HEK293 (cell line): ENCODE measurements at regions not wholly inside any gene's neighbourhood (a gene's known extent, or its start where the extent isn't known, plus 50 kb on each side); places are given as distances from the start of the nearest gene placed in this dataset.

Source experiments
- AEBP2 ChIP-seq: fragments of 450-650 bp; formaldehyde crosslinking; IDR thresholded peaks from 2 replicates; pipeline ENCODE4 v1.5.1; 2016; ENCODE audit warnings: missing biosample characterization, missing genetic modification characterization, borderline replicate concordance
- KLF16 ChIP-seq: fragments of 450-650 bp; formaldehyde crosslinking; IDR thresholded peaks from 2 replicates; pipeline ENCODE4 v1.5.1; 2017; ENCODE audit warnings: missing biosample characterization, missing genetic modification characterization
- MZF1 ChIP-seq: fragments of 450-650 bp; formaldehyde crosslinking; IDR thresholded peaks from 2 replicates; pipeline ENCODE4 v1.5.1; 2017; ENCODE audit warnings: missing biosample characterization, missing genetic modification characterization, borderline replicate concordance
- REST ChIP-seq: fragments of 450-650 bp; formaldehyde crosslinking; IDR thresholded peaks from 2 replicates; pipeline ENCODE4 v1.5.1; 2016; ENCODE audit warnings: missing biosample characterization, missing genetic modification characterization
- ZBTB21 ChIP-seq: fragments of 450-650 bp; formaldehyde crosslinking; IDR thresholded peaks from 2 replicates; pipeline ENCODE4 v1.5.1; 2017; ENCODE audit warnings: missing biosample characterization, missing genetic modification characterization
- ZBTB8A ChIP-seq: fragments of 450-650 bp; formaldehyde crosslinking; IDR thresholded peaks from 2 replicates; pipeline ENCODE4 v1.5.1; 2016; ENCODE audit warnings: missing biosample characterization, missing genetic modification characterization
- ZNF324 ChIP-seq: fragments of 450-650 bp; formaldehyde crosslinking; IDR thresholded peaks from 2 replicates; pipeline ENCODE4 v1.5.1; 2016; ENCODE audit warnings: missing biosample characterization, missing genetic modification characterization
- ZNF394 ChIP-seq: fragments of 450-650 bp; formaldehyde crosslinking; IDR thresholded peaks from 2 replicates; pipeline ENCODE4 v1.5.1; 2016; ENCODE audit warnings: missing biosample characterization, missing genetic modification characterization, mild to moderate bottlenecking, moderate library complexity, borderline replicate concordance
- ZNF548 ChIP-seq: fragments of 450-650 bp; formaldehyde crosslinking; IDR thresholded peaks from 2 replicates; pipeline ENCODE4 v1.5.1; 2016; ENCODE audit warnings: missing biosample characterization, missing genetic modification characterization
- ZNF561 ChIP-seq: fragments of 450-650 bp; IDR thresholded peaks from 2 replicates; pipeline ENCODE4 v1.5.1; 2018; ENCODE audit warnings: missing biosample characterization, missing genetic modification characterization, borderline replicate concordance
- ZNF707 ChIP-seq: fragments of 450-650 bp; formaldehyde crosslinking; IDR thresholded peaks from 2 replicates; pipeline ENCODE4 v1.5.1; 2016; ENCODE audit warnings: missing biosample characterization, missing genetic modification characterization
- TF ChIP-seq, protein P1 (sequence below): fragments of 450-650 bp; formaldehyde crosslinking; IDR thresholded peaks from 2 replicates; pipeline ENCODE4 v1.5.1; 2016; ENCODE audit warnings: missing biosample characterization, missing genetic modification characterization
- TF ChIP-seq, protein P2 (sequence below): fragments of 450-650 bp; formaldehyde crosslinking; IDR thresholded peaks from 2 replicates; pipeline ENCODE4 v1.5.1; 2016; ENCODE audit warnings: missing biosample characterization, missing genetic modification characterization

DNA sequence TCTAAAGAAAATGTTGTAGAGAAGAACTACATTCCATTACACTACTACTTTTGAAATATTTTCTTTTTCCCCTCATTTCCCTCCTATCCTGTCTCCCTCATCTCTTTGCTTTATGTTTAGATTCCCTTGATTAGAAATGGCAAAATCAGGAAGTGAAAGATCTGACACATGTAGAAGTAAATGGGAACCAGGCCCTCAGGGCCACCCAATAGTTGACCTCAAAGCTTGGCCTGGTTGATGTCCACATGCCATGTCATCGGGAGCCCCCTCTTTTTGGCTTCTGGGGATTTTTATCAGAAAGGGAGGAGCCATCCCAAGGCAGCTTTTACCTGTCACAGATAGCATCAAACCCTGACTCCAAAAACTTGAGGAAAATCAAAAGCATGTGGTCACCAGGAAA is 168.3 kb upstream of the ECI2 start:
- TF ChIP-seq, protein P1, sequence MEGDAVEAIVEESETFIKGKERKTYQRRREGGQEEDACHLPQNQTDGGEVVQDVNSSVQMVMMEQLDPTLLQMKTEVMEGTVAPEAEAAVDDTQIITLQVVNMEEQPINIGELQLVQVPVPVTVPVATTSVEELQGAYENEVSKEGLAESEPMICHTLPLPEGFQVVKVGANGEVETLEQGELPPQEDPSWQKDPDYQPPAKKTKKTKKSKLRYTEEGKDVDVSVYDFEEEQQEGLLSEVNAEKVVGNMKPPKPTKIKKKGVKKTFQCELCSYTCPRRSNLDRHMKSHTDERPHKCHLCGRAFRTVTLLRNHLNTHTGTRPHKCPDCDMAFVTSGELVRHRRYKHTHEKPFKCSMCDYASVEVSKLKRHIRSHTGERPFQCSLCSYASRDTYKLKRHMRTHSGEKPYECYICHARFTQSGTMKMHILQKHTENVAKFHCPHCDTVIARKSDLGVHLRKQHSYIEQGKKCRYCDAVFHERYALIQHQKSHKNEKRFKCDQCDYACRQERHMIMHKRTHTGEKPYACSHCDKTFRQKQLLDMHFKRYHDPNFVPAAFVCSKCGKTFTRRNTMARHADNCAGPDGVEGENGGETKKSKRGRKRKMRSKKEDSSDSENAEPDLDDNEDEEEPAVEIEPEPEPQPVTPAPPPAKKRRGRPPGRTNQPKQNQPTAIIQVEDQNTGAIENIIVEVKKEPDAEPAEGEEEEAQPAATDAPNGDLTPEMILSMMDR (tag by site-specific recombination) = no peak
- no peak for TF ChIP-seq ZNF394 (tag by site-specific recombination)
- no peak for TF ChIP-seq KLF16
- no peak for TF ChIP-seq ZNF561
- TF ChIP-seq ZNF324 (tag by site-specific recombination) = no peak
- no peak for TF ChIP-seq ZNF707 (tag by site-specific recombination)
- TF ChIP-seq, protein P2, sequence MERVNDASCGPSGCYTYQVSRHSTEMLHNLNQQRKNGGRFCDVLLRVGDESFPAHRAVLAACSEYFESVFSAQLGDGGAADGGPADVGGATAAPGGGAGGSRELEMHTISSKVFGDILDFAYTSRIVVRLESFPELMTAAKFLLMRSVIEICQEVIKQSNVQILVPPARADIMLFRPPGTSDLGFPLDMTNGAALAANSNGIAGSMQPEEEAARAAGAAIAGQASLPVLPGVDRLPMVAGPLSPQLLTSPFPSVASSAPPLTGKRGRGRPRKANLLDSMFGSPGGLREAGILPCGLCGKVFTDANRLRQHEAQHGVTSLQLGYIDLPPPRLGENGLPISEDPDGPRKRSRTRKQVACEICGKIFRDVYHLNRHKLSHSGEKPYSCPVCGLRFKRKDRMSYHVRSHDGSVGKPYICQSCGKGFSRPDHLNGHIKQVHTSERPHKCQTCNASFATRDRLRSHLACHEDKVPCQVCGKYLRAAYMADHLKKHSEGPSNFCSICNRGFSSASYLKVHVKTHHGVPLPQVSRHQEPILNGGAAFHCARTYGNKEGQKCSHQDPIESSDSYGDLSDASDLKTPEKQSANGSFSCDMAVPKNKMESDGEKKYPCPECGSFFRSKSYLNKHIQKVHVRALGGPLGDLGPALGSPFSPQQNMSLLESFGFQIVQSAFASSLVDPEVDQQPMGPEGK = no peak
- TF ChIP-seq ZBTB21 (tag by site-specific recombination) = no peak
- no peak for TF ChIP-seq AEBP2
- no peak for TF ChIP-seq REST
- no peak for TF ChIP-seq ZNF548
- TF ChIP-seq MZF1 (tag by site-specific recombination) = no peak
- no peak for TF ChIP-seq ZBTB8A (tag by site-specific recombination)
